ENCODE measurements at regions not wholly inside any gene's neighbourhood (a gene's known extent, or its start where the extent isn't known, plus 50 kb on each side); places are given as distances from the start of the nearest gene placed in this dataset.

- no peak overlapping the region for H3K23ac ChIP-seq (ENCODE audit: low read length in 2 of 2)
- WGBS = no CpG with 5 or more reads among the region's 2 CpGs
- H2AK5ac ChIP-seq (ENCODE audit: low read length, severe bottlenecking) = no peak overlapping the region
- no peak overlapping the region for H3K14ac ChIP-seq (ENCODE audit: low read length in 2 of 2)
- H3K4me3 ChIP-seq (ENCODE audit: insufficient read depth in 1 of 2, low read depth in 1 of 2, low read length in 2 of 2) = no peak overlapping the region
- no peaks in the 10 kb centered on the region for H3K36me3 ChIP-seq (ENCODE audit: control insufficient read depth in 1 of 2, insufficient read depth in 2 of 2, low read depth in 1 of 2, low read length in 2 of 2)
- no peak overlapping the region for H3K9ac ChIP-seq (ENCODE audit: low read length)
- H3K4me1 ChIP-seq (ENCODE audit: control insufficient read depth, insufficient read depth, low read depth, low read length) = peaks cover 7% of the 10 kb centered on the region
- H3K27me3 ChIP-seq (ENCODE audit: control insufficient read depth in 1 of 2, insufficient read depth in 1 of 2, low read length in 2 of 2) = peaks cover 0 to 4% of the 10 kb centered on the region in 2 experiments
- H3K18ac ChIP-seq (ENCODE audit: low read depth in 1 of 2, low read length in 2 of 2) = no peak overlapping the region
- H3K4me2 ChIP-seq (ENCODE audit: low read length, poor library complexity, severe bottlenecking) = no peak overlapping the region
- H2BK12ac ChIP-seq (ENCODE audit: low read length in 2 of 2) = no peak overlapping the region
- H3K79me1 ChIP-seq (replicated peaks; ENCODE audit: low read length, poor library complexity, severe bottlenecking) = no peaks in the 10 kb centered on the region
- no peak overlapping the region for H2BK5ac ChIP-seq (ENCODE audit: low read depth, low read length, poor library complexity, severe bottlenecking)
- H3K9me3 ChIP-seq (ENCODE audit: control insufficient read depth, low read length) = no peaks in the 10 kb centered on the region
- H3K27ac ChIP-seq (ENCODE audit: low read length, poor library complexity, severe bottlenecking) = no peak overlapping the region
- no peak overlapping the region for H4K91ac ChIP-seq (ENCODE audit: low read length)
- no peak overlapping the region for H2AFZ ChIP-seq (ENCODE audit: low read depth, low read length)
- no peak for DNase-seq
- no peak overlapping the region for H3K4ac ChIP-seq (ENCODE audit: low read depth in 1 of 2, low read length in 2 of 2)
- H2BK15ac ChIP-seq (ENCODE audit: low read depth, poor library complexity, severe bottlenecking) = no peak overlapping the region
- no peak overlapping the region for H2BK120ac ChIP-seq (ENCODE audit: low read depth, low read length)
- H4K8ac ChIP-seq (ENCODE audit: low read length) = no peak overlapping the region
Observed at GRCh38 chr18:39845106-39845505, 2109.9 kb upstream of the PIK3C3 start.

- no peak for DNase-seq
- no peaks in the 10 kb centered on the region for H3K79me1 ChIP-seq (replicated peaks; ENCODE audit: low read length, poor library complexity, severe bottlenecking)
- H4K91ac ChIP-seq (ENCODE audit: low read length) = no peak overlapping the region
- H4K8ac ChIP-seq (ENCODE audit: low read length) = no peak overlapping the region
- no peak overlapping the region for H2AFZ ChIP-seq (ENCODE audit: low read depth, low read length)
- no peak overlapping the region for H3K4me3 ChIP-seq (ENCODE audit: insufficient read depth in 1 of 2, low read depth in 1 of 2, low read length in 2 of 2)
- no peak overlapping the region for H3K23ac ChIP-seq (ENCODE audit: low read length in 2 of 2)
- H3K4ac ChIP-seq (ENCODE audit: low read depth in 1 of 2, low read length in 2 of 2) = no peak overlapping the region
- peaks cover 0 to 4% of the 10 kb centered on the region in 2 experiments for H3K27me3 ChIP-seq (ENCODE audit: control insufficient read depth in 1 of 2, insufficient read depth in 1 of 2, low read length in 2 of 2)
- no peaks in the 10 kb centered on the region for H3K36me3 ChIP-seq (ENCODE audit: control insufficient read depth in 1 of 2, insufficient read depth in 2 of 2, low read depth in 1 of 2, low read length in 2 of 2)
- no peak overlapping the region for H3K4me2 ChIP-seq (ENCODE audit: low read length, poor library complexity, severe bottlenecking)
- H2BK120ac ChIP-seq (ENCODE audit: low read depth, low read length) = no peak overlapping the region
- no peak overlapping the region for H2AK5ac ChIP-seq (ENCODE audit: low read length, severe bottlenecking)
- no peaks in the 10 kb centered on the region for H3K9me3 ChIP-seq (ENCODE audit: control insufficient read depth, low read length)
- no peak overlapping the region for H2BK15ac ChIP-seq (ENCODE audit: low read depth, poor library complexity, severe bottlenecking)
- no peak overlapping the region for H2BK5ac ChIP-seq (ENCODE audit: low read depth, low read length, poor library complexity, severe bottlenecking)
- 98% methylated on average over 4 of the region's 4 CpGs for WGBS
- no peak overlapping the region for H3K27ac ChIP-seq (ENCODE audit: low read length, poor library complexity, severe bottlenecking)
- H3K18ac ChIP-seq (ENCODE audit: low read depth in 1 of 2, low read length in 2 of 2) = no peak overlapping the region
- H2BK12ac ChIP-seq (ENCODE audit: low read length in 2 of 2) = no peak overlapping the region
- no peak overlapping the region for H3K14ac ChIP-seq (ENCODE audit: low read length in 2 of 2)
- peaks cover 7% of the 10 kb centered on the region for H3K4me1 ChIP-seq (ENCODE audit: control insufficient read depth, insufficient read depth, low read depth, low read length)
- H3K9ac ChIP-seq (ENCODE audit: low read length) = no peak overlapping the region
Observed at GRCh38 chr18:39843546-39843945, 2111.5 kb upstream of the PIK3C3 start.

GRCh38 chr18:39842366-39842914 is 2112.6 kb upstream of the PIK3C3 start:
- Histone ChIP-seq H3K14ac (ENCODE audit: low read length in 2 of 2) (no peak overlapping the region), H2BK15ac (ENCODE audit: low read depth, poor library complexity, severe bottlenecking) (no peak overlapping the region), H3K27ac (ENCODE audit: low read length, poor library complexity, severe bottlenecking) (no peak overlapping the region), H3K18ac (ENCODE audit: low read depth in 1 of 2, low read length in 2 of 2) (no peak overlapping the region), H3K4ac (ENCODE audit: low read depth in 1 of 2, low read length in 2 of 2) (no peak overlapping the region), H2BK12ac (ENCODE audit: low read length in 2 of 2) (no peak overlapping the region), H3K9ac (ENCODE audit: low read length) (no peak overlapping the region), H3K4me1 (ENCODE audit: control insufficient read depth, insufficient read depth, low read depth, low read length) (peaks cover 7% of the 10 kb centered on the region), H2AK5ac (ENCODE audit: low read length, severe bottlenecking) (no peak overlapping the region), H3K4me2 (ENCODE audit: low read length, poor library complexity, severe bottlenecking) (no peak overlapping the region), H3K27me3 (ENCODE audit: control insufficient read depth in 1 of 2, insufficient read depth in 1 of 2, low read length in 2 of 2) (peaks cover 0 to 4% of the 10 kb centered on the region in 2 experiments), H4K91ac (ENCODE audit: low read length) (no peak overlapping the region), H4K8ac (ENCODE audit: low read length) (no peak overlapping the region), H3K4me3 (ENCODE audit: insufficient read depth in 1 of 2, low read depth in 1 of 2, low read length in 2 of 2) (no peak overlapping the region), H3K9me3 (ENCODE audit: control insufficient read depth, low read length) (no peaks in the 10 kb centered on the region), H2BK5ac (ENCODE audit: low read depth, low read length, poor library complexity, severe bottlenecking) (no peak overlapping the region), H3K36me3 (ENCODE audit: control insufficient read depth in 1 of 2, insufficient read depth in 2 of 2, low read depth in 1 of 2, low read length in 2 of 2) (no peaks in the 10 kb centered on the region), H2AFZ (ENCODE audit: low read depth, low read length) (no peak overlapping the region), H3K23ac (ENCODE audit: low read length in 2 of 2) (no peak overlapping the region), H2BK120ac (ENCODE audit: low read depth, low read length) (no peak overlapping the region), H3K79me1 (replicated peaks; ENCODE audit: low read length, poor library complexity, severe bottlenecking) (no peaks in the 10 kb centered on the region)
- DNase-seq = no peak
- 60% methylated on average over 8 of the region's 9 CpGs for WGBS

GRCh38 chr18:39841482-39842365 is 2113.3 kb upstream of the PIK3C3 start:
- Histone ChIP-seq H3K18ac (ENCODE audit: low read depth in 1 of 2, low read length in 2 of 2) (peak overlapping the region; percentile 91 to 96), H3K36me3 (ENCODE audit: control insufficient read depth in 1 of 2, insufficient read depth in 2 of 2, low read depth in 1 of 2, low read length in 2 of 2) (no peaks in the 10 kb centered on the region), H2BK15ac (ENCODE audit: low read depth, poor library complexity, severe bottlenecking) (no peak overlapping the region), H4K8ac (ENCODE audit: low read length) (peak overlapping the region; percentile 69), H3K4me3 (ENCODE audit: insufficient read depth in 1 of 2, low read depth in 1 of 2, low read length in 2 of 2) (peak overlapping the region; percentile 59 to 76), H3K27me3 (ENCODE audit: control insufficient read depth in 1 of 2, insufficient read depth in 1 of 2, low read length in 2 of 2) (peaks cover 0 to 4% of the 10 kb centered on the region in 2 experiments), H3K4me2 (ENCODE audit: low read length, poor library complexity, severe bottlenecking) (peak overlapping the region; percentile 93), H2AFZ (ENCODE audit: low read depth, low read length) (peak overlapping the region; percentile 80), H3K79me1 (replicated peaks; ENCODE audit: low read length, poor library complexity, severe bottlenecking) (no peaks in the 10 kb centered on the region), H3K23ac (ENCODE audit: low read length in 2 of 2) (peak overlapping the region in 1 of 2 experiments; percentile 94), H2AK5ac (ENCODE audit: low read length, severe bottlenecking) (no peak overlapping the region), H2BK5ac (ENCODE audit: low read depth, low read length, poor library complexity, severe bottlenecking) (no peak overlapping the region), H4K91ac (ENCODE audit: low read length) (peak overlapping the region; percentile 56), H2BK12ac (ENCODE audit: low read length in 2 of 2) (peak overlapping the region; percentile 90), H3K27ac (ENCODE audit: low read length, poor library complexity, severe bottlenecking) (no peak overlapping the region), H3K4me1 (ENCODE audit: control insufficient read depth, insufficient read depth, low read depth, low read length) (peaks cover 7% of the 10 kb centered on the region), H3K9me3 (ENCODE audit: control insufficient read depth, low read length) (no peaks in the 10 kb centered on the region), H3K4ac (ENCODE audit: low read depth in 1 of 2, low read length in 2 of 2) (peak overlapping the region in 1 of 2 experiments; percentile 57), H2BK120ac (ENCODE audit: low read depth, low read length) (no peak overlapping the region), H3K14ac (ENCODE audit: low read length in 2 of 2) (peak overlapping the region in 1 of 2 experiments; percentile 77), H3K9ac (ENCODE audit: low read length) (peak overlapping the region; percentile 11)
- WGBS = under 1% methylated on average over 42 of the region's 47 CpGs
- DNase-seq = peak; percentile 77
